Hepatocyte (in vitro differentiated cells): ENCODE measurements at regions not wholly inside any gene's neighbourhood (a gene's known extent, or its start where the extent isn't known, plus 50 kb on each side); places are given as distances from the start of the nearest gene placed in this dataset.

Experiments used
- CTCF ChIP-seq: fragments of 200-600 bp; sonication (generic); IDR thresholded peaks from 2 replicates; pipeline ENCODE4 v1.5.1; 2016; ENCODE audit warnings: antibody characterized with exemption, mild to moderate bottlenecking; ENCODE audit not compliant: poor library complexity
- EZH2 ChIP-seq: fragments of 200-600 bp; sonication (generic); IDR thresholded peaks from 2 replicates; pipeline ENCODE4 v1.6.1; 2016; ENCODE audit warnings: antibody characterized with exemption, mild to moderate bottlenecking, borderline replicate concordance
- EZH2phosphoT487 ChIP-seq: fragments of 200-600 bp; sonication (generic); IDR thresholded peaks from one replicate; pipeline ENCODE4 v1.6.1; 2018; ENCODE audit warnings: antibody characterized with exemption, mild to moderate bottlenecking, low read depth, moderate library complexity; ENCODE audit not compliant: unreplicated experiment, severe bottlenecking

GRCh38 chr6:98657764-98658163 is 176.6 kb upstream of the POU3F2 start:
- TF ChIP-seq CTCF (no peak), EZH2phosphoT487 (no peak), EZH2 (no peak)
